Pancreas (tissue), 10 donors: ENCODE measurements at regions not wholly inside any gene's neighbourhood (a gene's known extent, or its start where the extent isn't known, plus 50 kb on each side); places are given as distances from the start of the nearest gene placed in this dataset.

Source experiments
- ATAC-seq, 4 donors: fragments of 200-7000 bp; cut with Tn5 transposase; one replicate each; pipeline versions ENCODE4 v1.8.0 to v1.9.1; 2020; ENCODE audit warnings: mild to moderate bottlenecking in 4 of 4, moderate library complexity in 4 of 4
- DNase-seq, 6 donors: peaks; one replicate each; pipeline ENCODE4 v3.0.0-alpha.2; 2020
- FAIRE-seq: peaks from 2 replicates; lab custom pipeline; 2012; peaks lifted over from hg19 to GRCh38; lab: Jason Lieb, UNC
- H3K27ac ChIP-seq, 4 donors: fragments of 200-600 bp; sonication (generic); 1 replicate in 3 of 4; 2 replicates in 1 of 4; pipeline versions ENCODE4 v1.5.0 to v1.8.0; 2020
- H3K27me3 ChIP-seq, 4 donors: fragments of 200-600 bp; one replicate each; pipeline ENCODE4 v1.8.0; 2021
- H3K36me3 ChIP-seq, 3 donors: fragments of 200-600 bp; sonication (generic) in 1 of 3; one replicate each; pipeline versions ENCODE4 v1.5.0 to v1.8.0; 2020 to 2021
- H3K4me1 ChIP-seq, 3 donors: fragments of 200-600 bp; one replicate each; pipeline ENCODE4 v1.8.0; 2021
- H3K4me3 ChIP-seq, 4 donors: fragments of 200-600 bp; sonication (generic) in 2 of 4; one replicate each; pipeline versions ENCODE4 v1.5.0 to v1.8.0; 2020 to 2021
- H3K9me3 ChIP-seq, 4 donors: fragments of 200-600 bp; one replicate each; pipeline ENCODE4 v1.8.0; 2021
- CTCF ChIP-seq, 4 donors: fragments of 200-600 bp; sonication (generic) in 3 of 4; IDR thresholded peaks; one replicate each; pipeline versions ENCODE4 v1.5.0 to v1.8.0; 2021; ENCODE audit warnings: antibody characterized with exemption in 4 of 4
- WGBS, 2 donors: extraction: QIAGEN DNeasy Blood & Tissue Kit; methylation state at CpG; one replicate each; pipeline ENCODE4 v1.1.7; 2013; 5-methylcytosine and 5-hydroxymethylcytosine counted together
- intact Hi-C, 3 donors: fragments of 100-400 bp; cut with DNase I; formaldehyde crosslinking; loops; one replicate each; pipeline versions ENCODE4 v1.11.1 to v1.14.2; 2022
- donor health status: healthy with polysubstance abuse.
- donor health status: DM: no; HTN: no; CAD: no; lungs with moderate emphysema.
- donor health status: DM: no; HTN: no; CAD: no.
- donor health status: control.
- donor health status: control.
- donor health status: Bipolar disorder and iron deficiency.
- donor health status: DM: yes; HTN: yes; CAD: no.
- donor health status: DM: no; HTN: no; CAD: no.
- donor health status: DM: no; HTN: no; CAD: no.
- donor health status: DM: yes; HTN: yes; CAD: no.

GRCh38 chr9:84403288-84403687 lies 62.7 kb upstream of the SLC28A3 start:
- peak in 3 of 4 donors; percentile 23 to 44 (median 41) for ATAC-seq
- H3K27ac ChIP-seq, result no peak overlapping the region
- no peak for DNase-seq
- 40 to 48% methylated on average over 3 of the region's 3 CpGs for WGBS, 2 donors
- FAIRE-seq, result no peak
- no peaks in the 10 kb centered on the region for H3K36me3 ChIP-seq
- H3K27me3 ChIP-seq, result no peaks in the 10 kb centered on the region
- no peak overlapping the region for H3K4me3 ChIP-seq
- no peaks in the 10 kb centered on the region for H3K4me1 ChIP-seq
- H3K9me3 ChIP-seq, result no peaks in the 10 kb centered on the region
- no peak for TF ChIP-seq CTCF (IDR thresholded peaks at IDR 0.05)
- intact Hi-C loops, result no loop called here

GRCh38 chr9:84404095-84404686 lies 63.6 kb upstream of the SLC28A3 start:
- 42 to 48% methylated on average over 8 of the region's 8 CpGs for WGBS, 2 donors
- Histone ChIP-seq H3K4me3 (no peak overlapping the region), H3K36me3 (no peaks in the 10 kb centered on the region), H3K27ac (no peak overlapping the region), H3K4me1 (no peaks in the 10 kb centered on the region), H3K9me3 (no peaks in the 10 kb centered on the region), H3K27me3 (no peaks in the 10 kb centered on the region)
- TF ChIP-seq CTCF (IDR thresholded peaks at IDR 0.05), result peak in 3 of 4 donors; percentile 20 to 41 (median 37)
- ATAC-seq, result peak in 1 of 4 donors; percentile 40
- intact Hi-C loops, result no loop called here
- no peak for FAIRE-seq
- no peak for DNase-seq

GRCh38 chr9:84405667-84406066 lies 65.1 kb upstream of the SLC28A3 start:
- FAIRE-seq (no peak), ATAC-seq (no peak), DNase-seq (no peak)
- Histone ChIP-seq H3K4me1 (no peaks in the 10 kb centered on the region), H3K4me3 (no peak overlapping the region), H3K27me3 (no peaks in the 10 kb centered on the region), H3K36me3 (no peaks in the 10 kb centered on the region), H3K27ac (no peak overlapping the region), H3K9me3 (no peaks in the 10 kb centered on the region)
- intact Hi-C loops, result no loop called here
- 83 to 89% methylated on average over 4 of the region's 4 CpGs for WGBS, 2 donors
- no peak for TF ChIP-seq CTCF (IDR thresholded peaks at IDR 0.05)

- DNase-seq, result no peak
- intact Hi-C loops, result no loop called here
- WGBS, 2 donors, result 96 to 97% methylated on average over 27 to 34 of the region's 34 CpGs
- no peak for TF ChIP-seq CTCF (IDR thresholded peaks at IDR 0.05)
- ATAC-seq, result no peak
- no peaks in the 10 kb centered on the region for H3K9me3 ChIP-seq
- H3K27me3 ChIP-seq, result no peaks in the 10 kb centered on the region
- no peaks in the 10 kb centered on the region for H3K36me3 ChIP-seq
- FAIRE-seq, result no peak
- no peak overlapping the region for H3K27ac ChIP-seq
- H3K4me3 ChIP-seq, result no peak overlapping the region
- H3K4me1 ChIP-seq, result no peaks in the 10 kb centered on the region
Observed at GRCh38 chr9:84408416-84408815, 67.9 kb upstream of the SLC28A3 start.

- no peaks in the 10 kb centered on the region for H3K9me3 ChIP-seq
- no peaks in the 10 kb centered on the region for H3K27me3 ChIP-seq
- no peak for TF ChIP-seq CTCF (IDR thresholded peaks at IDR 0.05)
- DNase-seq (no peak), ATAC-seq (peak in 1 of 4 donors; percentile 54), FAIRE-seq (no peak)
- no peaks in the 10 kb centered on the region for H3K36me3 ChIP-seq
- intact Hi-C loops, result no loop called here
- WGBS, 2 donors, result 53% methylated on average over 6 of the region's 6 CpGs
- no peak overlapping the region for H3K4me3 ChIP-seq
- H3K4me1 ChIP-seq, result no peaks in the 10 kb centered on the region
- H3K27ac ChIP-seq, result no peak overlapping the region
Observed at GRCh38 chr9:84411683-84412267, 71.2 kb upstream of the SLC28A3 start.
